ENCODE measurements at regions not wholly inside any gene's neighbourhood (a gene's known extent, or its start where the extent isn't known, plus 50 kb on each side); places are given as distances from the start of the nearest gene placed in this dataset.

DNA sequence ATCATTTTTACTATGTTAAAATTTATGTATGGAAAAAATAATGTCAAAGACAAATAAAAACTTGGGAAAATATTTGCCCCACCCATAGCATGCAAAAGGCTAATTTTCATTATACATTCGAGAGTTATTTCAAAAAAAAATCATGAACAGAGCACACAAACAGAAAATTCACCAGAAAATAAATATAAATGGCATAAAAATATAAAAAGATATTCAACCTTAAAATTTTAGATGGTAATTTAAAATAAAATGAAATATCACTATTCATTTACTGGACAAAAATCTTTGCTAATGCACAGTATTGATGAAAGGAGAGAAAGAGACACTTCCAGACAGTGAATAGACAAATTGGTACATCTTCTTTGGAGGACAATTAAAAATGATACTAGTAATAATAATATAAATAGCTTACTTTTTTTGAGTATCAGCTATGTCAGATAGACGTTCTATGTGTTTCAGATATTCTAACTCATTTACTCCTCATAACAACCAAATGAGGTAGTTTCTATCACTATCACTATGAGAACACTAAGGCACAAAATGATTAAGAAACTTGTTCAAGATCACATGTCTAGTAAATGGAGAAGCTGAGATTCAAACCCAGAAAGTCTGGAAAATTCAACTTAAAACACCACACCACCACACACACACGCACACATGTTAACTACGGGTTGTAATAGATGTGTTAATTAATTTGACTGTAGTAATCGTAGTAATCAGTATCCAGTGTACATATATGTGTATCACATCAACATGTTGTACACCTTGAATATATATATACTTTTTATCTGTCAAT, 63.0 kb downstream of the CCDC71L start:
- TF ChIP-seq, protein P1, sequence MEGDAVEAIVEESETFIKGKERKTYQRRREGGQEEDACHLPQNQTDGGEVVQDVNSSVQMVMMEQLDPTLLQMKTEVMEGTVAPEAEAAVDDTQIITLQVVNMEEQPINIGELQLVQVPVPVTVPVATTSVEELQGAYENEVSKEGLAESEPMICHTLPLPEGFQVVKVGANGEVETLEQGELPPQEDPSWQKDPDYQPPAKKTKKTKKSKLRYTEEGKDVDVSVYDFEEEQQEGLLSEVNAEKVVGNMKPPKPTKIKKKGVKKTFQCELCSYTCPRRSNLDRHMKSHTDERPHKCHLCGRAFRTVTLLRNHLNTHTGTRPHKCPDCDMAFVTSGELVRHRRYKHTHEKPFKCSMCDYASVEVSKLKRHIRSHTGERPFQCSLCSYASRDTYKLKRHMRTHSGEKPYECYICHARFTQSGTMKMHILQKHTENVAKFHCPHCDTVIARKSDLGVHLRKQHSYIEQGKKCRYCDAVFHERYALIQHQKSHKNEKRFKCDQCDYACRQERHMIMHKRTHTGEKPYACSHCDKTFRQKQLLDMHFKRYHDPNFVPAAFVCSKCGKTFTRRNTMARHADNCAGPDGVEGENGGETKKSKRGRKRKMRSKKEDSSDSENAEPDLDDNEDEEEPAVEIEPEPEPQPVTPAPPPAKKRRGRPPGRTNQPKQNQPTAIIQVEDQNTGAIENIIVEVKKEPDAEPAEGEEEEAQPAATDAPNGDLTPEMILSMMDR (IDR thresholded peaks at IDR 0.05): no peak
- TF ChIP-seq EZH2 (IDR thresholded peaks at IDR 0.05; ENCODE audit: borderline replicate concordance, insufficient read depth, low read depth, low read length, poor library complexity, severe bottlenecking): no peak
